ENCODE measurements at regions not wholly inside any gene's neighbourhood (a gene's known extent, or its start where the extent isn't known, plus 50 kb on each side); places are given as distances from the start of the nearest gene placed in this dataset.
A peak's percentile ranks its signal among the peaks of the same experiment; 100 is the strongest.

DNA sequence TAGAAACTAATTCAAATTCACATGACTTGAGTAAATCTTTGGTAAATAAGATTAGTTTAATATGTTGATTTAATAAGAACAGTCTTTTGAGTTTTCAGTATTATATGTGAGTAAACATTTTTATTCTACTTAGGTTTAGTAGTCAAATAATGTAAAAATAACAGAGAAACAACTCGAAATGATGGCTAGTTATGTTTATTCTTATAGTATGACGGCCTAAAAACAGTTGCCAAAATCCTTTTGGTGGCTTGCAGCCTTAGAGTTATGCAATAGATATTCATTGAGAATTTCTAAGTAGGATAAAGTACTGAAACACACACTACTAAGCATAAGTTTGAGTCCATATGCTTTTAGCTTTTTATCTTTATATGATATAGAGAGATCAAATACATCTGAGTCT is 184.8 kb downstream of the GNAI1 start:
- DNase-seq (ENCODE audit: low read depth in 1 of 2, low spot score in 1 of 2): no peak
- H3K4me3 ChIP-seq: no peak overlapping the region
- CTCF ChIA-PET: no interaction called here
- ATAC-seq: no peak
- no peaks in the 10 kb centered on the region for H3K9me3 ChIP-seq
- WGBS (ENCODE audit: missing lambda C conversion rate): 39% methylated on average over 2 of the region's 2 CpGs
- 0 out of 3 replicates have a peak, but pooled peaks cover 4% of the 10 kb centered on the region for H3K4me1 ChIP-seq
- TF ChIP-seq PBX3 (IDR thresholded peaks at IDR 0.05) (no peak), HMGXB4 (CRISPR knock-in tag; IDR thresholded peaks at IDR 0.05; ENCODE audit: borderline replicate concordance) (no peak), TP53 (CRISPR knock-in tag; IDR thresholded peaks at IDR 0.05) (no peak), JUNB (IDR thresholded peaks at IDR 0.05) (no peak), KDM5A (IDR thresholded peaks at IDR 0.05) (no peak), PHF8 (IDR thresholded peaks at IDR 0.05; ENCODE audit: borderline replicate concordance, low read depth) (no peak), RCOR1 (IDR thresholded peaks at IDR 0.05; ENCODE audit: low read depth, low read length) (no peak), SMC3 (IDR thresholded peaks at IDR 0.05) (no peak), BHLHE40 (IDR thresholded peaks at IDR 0.05; ENCODE audit: low read depth, low read length) (no peak), HOXB13 (CRISPR knock-in tag; IDR thresholded peaks at IDR 0.05; ENCODE audit: low read depth) (no peak)
- TF ChIP-seq, protein P1, sequence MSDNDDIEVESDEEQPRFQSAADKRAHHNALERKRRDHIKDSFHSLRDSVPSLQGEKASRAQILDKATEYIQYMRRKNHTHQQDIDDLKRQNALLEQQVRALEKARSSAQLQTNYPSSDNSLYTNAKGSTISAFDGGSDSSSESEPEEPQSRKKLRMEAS (IDR thresholded peaks at IDR 0.05): no peak
- TF ChIP-seq, protein P2, sequence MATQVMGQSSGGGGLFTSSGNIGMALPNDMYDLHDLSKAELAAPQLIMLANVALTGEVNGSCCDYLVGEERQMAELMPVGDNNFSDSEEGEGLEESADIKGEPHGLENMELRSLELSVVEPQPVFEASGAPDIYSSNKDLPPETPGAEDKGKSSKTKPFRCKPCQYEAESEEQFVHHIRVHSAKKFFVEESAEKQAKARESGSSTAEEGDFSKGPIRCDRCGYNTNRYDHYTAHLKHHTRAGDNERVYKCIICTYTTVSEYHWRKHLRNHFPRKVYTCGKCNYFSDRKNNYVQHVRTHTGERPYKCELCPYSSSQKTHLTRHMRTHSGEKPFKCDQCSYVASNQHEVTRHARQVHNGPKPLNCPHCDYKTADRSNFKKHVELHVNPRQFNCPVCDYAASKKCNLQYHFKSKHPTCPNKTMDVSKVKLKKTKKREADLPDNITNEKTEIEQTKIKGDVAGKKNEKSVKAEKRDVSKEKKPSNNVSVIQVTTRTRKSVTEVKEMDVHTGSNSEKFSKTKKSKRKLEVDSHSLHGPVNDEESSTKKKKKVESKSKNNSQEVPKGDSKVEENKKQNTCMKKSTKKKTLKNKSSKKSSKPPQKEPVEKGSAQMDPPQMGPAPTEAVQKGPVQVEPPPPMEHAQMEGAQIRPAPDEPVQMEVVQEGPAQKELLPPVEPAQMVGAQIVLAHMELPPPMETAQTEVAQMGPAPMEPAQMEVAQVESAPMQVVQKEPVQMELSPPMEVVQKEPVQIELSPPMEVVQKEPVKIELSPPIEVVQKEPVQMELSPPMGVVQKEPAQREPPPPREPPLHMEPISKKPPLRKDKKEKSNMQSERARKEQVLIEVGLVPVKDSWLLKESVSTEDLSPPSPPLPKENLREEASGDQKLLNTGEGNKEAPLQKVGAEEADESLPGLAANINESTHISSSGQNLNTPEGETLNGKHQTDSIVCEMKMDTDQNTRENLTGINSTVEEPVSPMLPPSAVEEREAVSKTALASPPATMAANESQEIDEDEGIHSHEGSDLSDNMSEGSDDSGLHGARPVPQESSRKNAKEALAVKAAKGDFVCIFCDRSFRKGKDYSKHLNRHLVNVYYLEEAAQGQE (IDR thresholded peaks at IDR 0.05): no peak
- H3K4me2 ChIP-seq: no peak overlapping the region
- no peak overlapping the region for H3K27ac ChIP-seq
- peak; percentile 18 for FAIRE-seq
- POLR2A ChIA-PET: no interaction called here

GRCh38 chr7:80318081-80318480 is 183.4 kb downstream of the GNAI1 start:
- no peak for TF ChIP-seq HDAC2 (IDR thresholded peaks at IDR 0.05)
- TF ChIP-seq HOXA7 (CRISPR knock-in tag; IDR thresholded peaks at IDR 0.05): no peak
- no peak for TF ChIP-seq HOXB13 (CRISPR knock-in tag; IDR thresholded peaks at IDR 0.05; ENCODE audit: low read depth)
- TF ChIP-seq TP53 (CRISPR knock-in tag; IDR thresholded peaks at IDR 0.05): no peak
- TF ChIP-seq USF2 (IDR thresholded peaks at IDR 0.05): no peak
- no peak for TF ChIP-seq KDM1A (IDR thresholded peaks at IDR 0.05; ENCODE audit: low read depth)
- TF ChIP-seq HES2 (IDR thresholded peaks at IDR 0.05): no peak
- CTCF ChIA-PET: interaction anchor here (1.0 kb wide), 1 partner anchor 16 kb away, joined by 3 read pairs; no protein-coding TSS in a partner anchor
- POLR2A ChIA-PET: interaction anchor here (0.7 kb wide), 1 partner anchor 41 kb away, joined by 4 read pairs; no protein-coding TSS in a partner anchor
- WGBS (ENCODE audit: missing lambda C conversion rate): 76% methylated on average over 3 of the region's 3 CpGs
- Histone ChIP-seq H3K4me3 (no peak overlapping the region), H3K27ac (no peak overlapping the region), H3K4me2 (no peak overlapping the region), H3K9me3 (no peaks in the 10 kb centered on the region), H3K4me1 (no peaks in the 10 kb centered on the region)
- FAIRE-seq: no peak
- no peak for DNase-seq (ENCODE audit: low read depth in 1 of 2, low spot score in 1 of 2)
- no peak for ATAC-seq

Measured in A549 (cell line).